IPS-18c (cell line): ENCODE measurements at regions not wholly inside any gene's neighbourhood (a gene's known extent, or its start where the extent isn't known, plus 50 kb on each side); places are given as distances from the start of the nearest gene placed in this dataset.
"Not testable (repeated sequence)": the region's sequence is repeated elsewhere in the genome, so short reads cannot be mapped to it uniquely, and the experiment has no call there.

Source experiments
- H3K4me3 ChIP-seq: 2 replicates; pipeline ENCODE4 v1.7.0; 2013; ENCODE audit warnings: low read depth, mild to moderate bottlenecking, low read length, moderate library complexity; ENCODE audit not compliant: insufficient read depth
- H3K9me3 ChIP-seq: one replicate; pipeline ENCODE4 v1.6.1; 2013; ENCODE audit warnings: mild to moderate bottlenecking, low read length, moderate library complexity; ENCODE audit not compliant: control insufficient read depth, insufficient read depth

DNA sequence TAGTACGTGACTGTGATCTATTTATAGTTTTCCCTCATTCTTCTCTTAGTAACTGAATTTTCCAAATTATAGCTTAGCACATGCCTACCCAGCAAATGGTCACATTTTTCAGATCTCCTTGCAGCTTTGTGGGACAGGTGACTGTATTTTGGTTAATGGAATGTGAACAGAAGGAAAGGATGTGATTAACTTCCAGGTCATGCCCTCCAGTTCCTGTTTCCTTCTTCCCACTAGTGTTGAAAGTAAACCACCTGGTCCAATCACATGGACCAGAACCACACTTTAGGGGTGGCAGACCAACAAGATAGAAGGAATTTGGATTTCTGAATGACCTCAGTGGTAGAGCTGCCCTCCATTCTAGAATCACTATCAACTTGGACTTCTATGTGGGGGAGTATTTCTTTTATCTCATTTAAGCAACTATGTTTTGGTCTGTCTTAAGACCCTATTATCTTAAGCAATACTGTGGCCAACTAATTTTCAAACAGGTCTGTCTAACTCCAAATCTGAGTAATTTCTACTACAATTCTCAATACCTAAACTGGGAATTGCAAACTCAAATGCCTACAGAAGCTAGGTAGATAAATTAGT lies 76.0 kb upstream of the TSC22D2 start:
- Histone ChIP-seq H3K9me3 (no peaks in the 10 kb centered on the region), H3K4me3 (no peak overlapping the region)

DNA sequence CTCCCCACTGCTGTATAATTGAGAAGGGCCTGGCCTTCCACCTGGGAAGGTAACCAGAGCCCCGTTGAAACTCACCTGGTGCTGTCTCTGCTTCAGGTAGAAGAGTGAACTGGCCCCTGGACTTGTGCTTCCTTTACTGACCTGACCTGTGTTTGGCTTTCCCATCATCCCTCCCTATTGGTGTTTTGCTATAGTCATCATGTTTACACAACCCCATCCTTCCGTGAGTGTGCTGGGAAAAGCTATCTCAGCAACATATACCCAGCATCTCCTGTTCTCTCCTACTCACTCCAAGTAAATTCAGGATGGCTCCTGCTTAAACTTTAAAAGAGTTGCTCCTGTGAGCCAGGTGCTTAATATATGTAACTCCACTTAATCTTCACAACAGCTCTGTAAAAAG lies 77.2 kb upstream of the TSC22D2 start:
- H3K9me3 ChIP-seq: no peaks in the 10 kb centered on the region
- H3K4me3 ChIP-seq: no peak overlapping the region

DNA sequence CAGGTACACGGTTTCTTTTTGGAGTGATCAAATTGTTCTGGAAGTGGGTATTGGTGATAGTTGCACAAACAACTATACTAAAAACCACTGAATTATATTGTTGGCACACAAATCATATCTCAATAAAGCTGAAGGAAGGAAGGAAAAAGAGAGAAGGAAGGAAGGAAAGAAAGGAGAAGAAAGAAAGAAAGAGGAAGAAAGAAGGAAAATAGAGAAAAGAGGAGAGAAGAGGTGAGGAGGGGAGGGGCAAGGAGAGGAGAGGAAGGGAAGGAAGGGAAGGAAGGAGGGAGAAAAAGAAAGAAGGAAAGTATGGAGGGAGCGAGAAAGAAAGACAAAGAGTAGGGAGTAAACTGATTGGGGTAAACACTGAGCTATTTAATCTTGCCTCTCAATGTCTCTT lies 77.9 kb upstream of the TSC22D2 start:
- Histone ChIP-seq H3K4me3 (no peak overlapping the region), H3K9me3 (no peaks in the 10 kb centered on the region)

DNA sequence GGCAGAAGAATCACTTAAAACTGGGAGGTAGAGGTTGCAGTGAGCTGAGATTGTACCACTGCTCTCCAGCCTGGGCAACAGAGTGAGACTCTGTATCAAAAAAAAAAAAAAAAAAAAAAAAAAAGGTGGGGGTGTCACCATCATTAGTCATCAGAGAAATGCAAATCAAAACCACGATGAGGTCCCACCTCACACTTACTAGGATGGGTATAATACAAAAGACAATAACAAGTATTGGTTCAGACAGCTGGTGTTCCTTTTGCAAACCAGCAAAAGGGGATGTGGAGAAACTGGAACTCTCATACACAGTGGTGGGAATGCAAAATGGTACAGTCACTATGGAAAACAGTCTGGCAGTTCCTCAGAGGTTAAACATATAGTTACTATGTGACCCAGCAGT lies 78.7 kb upstream of the TSC22D2 start:
- no peak overlapping the region for H3K4me3 ChIP-seq
- no peaks in the 10 kb centered on the region for H3K9me3 ChIP-seq

DNA sequence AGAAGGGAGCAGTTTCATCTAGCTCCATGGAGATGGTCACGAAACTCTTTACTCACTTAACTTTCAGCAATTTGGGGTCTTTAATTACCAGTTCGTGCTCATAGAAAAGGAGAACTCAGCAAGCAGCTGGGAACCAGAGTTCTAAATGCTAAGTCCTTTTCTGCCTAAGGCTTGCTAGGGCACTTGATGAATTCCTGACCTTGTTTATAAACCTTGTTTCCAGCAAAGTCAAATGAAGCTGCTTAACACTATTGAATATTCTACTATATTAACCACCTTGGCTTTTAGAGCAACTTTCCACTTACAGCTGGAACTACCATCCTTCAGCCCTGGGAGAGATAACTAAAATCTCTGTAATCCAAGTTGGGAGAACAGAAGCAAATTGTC lies 79.5 kb upstream of the TSC22D2 start:
- Histone ChIP-seq H3K4me3 (no peak overlapping the region), H3K9me3 (no peaks in the 10 kb centered on the region)

DNA sequence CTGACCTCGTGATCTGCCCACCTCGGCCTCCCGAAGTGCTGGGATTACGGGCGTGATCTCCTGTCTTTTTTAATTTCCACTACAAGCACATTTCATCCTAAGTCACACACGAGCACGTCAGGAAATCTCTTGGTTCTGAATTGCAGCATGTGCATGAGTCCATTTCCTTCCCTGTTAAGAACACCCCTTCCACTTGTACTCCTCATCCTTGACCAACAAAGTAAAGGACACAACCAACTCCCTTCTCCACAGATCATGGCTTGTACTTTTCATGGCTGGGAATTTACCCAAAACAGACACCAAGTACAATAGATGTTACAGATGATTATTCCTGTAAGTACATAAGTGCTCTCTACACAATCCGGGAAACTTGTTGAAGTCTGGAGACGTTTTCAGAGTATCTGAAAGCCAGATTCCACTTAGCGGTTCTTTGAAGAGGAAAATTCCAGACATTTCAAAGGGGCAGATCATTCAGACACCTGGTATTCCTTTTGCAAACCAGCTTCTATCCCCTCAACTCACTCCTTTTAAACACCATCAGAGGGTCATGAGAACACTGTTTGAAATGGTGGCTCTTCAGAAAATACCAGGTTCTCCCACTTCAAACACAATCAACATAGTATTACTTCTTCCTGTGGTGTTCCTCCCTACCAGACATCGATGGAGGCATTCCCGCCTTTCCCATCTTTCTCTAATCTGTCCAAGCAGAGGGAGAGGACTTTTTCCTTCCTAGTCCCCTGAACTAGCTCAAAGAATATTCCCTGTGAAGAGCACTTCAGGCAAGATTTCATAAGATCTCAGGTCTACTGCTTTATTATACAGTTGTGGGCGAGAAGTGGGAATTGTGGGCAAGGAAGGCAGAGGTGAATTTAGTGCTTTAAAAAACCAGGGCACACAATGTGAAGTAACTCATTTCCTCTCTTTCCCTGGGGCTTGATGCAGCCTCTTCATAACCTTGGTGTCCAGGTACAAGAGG lies 80.1 kb upstream of the TSC22D2 start:
- Histone ChIP-seq H3K4me3 (no peak overlapping the region), H3K9me3 (no peaks in the 10 kb centered on the region)

DNA sequence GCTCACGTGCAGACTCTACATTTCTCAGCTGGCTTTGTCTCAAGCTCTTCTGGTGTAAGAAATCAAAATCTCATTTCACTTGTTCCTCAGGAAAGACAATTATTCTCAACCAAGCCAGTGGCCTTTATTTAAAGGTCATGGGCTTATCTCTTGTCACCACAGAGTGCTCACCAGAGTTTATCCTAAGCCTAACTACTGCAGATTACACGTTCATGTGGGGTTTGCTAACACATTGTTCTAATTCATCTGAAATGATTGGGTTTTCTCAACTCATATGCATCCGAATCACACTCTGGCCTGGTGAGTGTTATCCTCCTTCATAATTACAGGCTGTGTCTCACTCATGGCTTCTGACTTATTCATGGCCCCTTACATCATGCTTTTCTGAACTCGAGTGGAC lies 83.3 kb upstream of the TSC22D2 start:
- no peaks in the 10 kb centered on the region for H3K9me3 ChIP-seq
- no peak overlapping the region for H3K4me3 ChIP-seq

DNA sequence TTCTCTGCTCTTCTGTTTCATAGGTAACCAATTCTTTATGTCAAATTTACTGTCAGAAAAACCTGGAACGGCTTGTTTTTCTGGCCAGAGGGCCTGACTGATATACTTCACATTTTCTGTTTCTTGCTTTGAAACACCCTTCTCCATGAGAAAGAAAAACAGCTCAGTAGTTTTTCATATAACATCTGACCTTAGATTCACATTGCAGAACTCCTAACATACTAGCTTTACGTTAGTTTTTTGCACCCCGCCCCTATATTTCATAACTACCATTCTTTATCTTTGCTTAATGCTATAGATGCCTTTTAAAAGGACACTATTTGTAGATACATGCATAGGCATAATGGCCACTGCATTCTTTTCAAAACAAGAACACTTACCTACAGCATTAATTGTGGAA lies 83.9 kb upstream of the TSC22D2 start:
- Histone ChIP-seq H3K4me3 (no peak overlapping the region), H3K9me3 (no peaks in the 10 kb centered on the region)

DNA sequence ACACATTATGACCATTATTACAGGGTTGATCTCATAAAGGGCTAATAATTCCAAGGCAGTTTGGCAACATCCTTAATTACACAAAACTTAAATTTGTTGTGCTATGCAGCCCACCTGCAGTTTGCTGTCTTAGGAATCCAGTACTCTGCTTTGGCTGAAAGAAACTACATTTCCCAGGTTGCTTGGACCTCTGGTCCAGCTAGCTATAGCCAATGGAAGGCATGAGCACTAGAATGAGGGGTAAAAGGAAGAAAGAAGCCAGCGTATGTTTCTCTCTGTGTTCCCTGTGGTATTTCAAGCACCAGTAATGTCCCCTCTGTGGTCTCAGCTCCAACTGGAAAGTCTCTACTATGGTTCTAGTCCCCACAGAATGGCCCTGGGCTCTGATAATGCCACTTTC lies 84.3 kb upstream of the TSC22D2 start:
- Histone ChIP-seq H3K9me3 (no peaks in the 10 kb centered on the region), H3K4me3 (no peak overlapping the region)

DNA sequence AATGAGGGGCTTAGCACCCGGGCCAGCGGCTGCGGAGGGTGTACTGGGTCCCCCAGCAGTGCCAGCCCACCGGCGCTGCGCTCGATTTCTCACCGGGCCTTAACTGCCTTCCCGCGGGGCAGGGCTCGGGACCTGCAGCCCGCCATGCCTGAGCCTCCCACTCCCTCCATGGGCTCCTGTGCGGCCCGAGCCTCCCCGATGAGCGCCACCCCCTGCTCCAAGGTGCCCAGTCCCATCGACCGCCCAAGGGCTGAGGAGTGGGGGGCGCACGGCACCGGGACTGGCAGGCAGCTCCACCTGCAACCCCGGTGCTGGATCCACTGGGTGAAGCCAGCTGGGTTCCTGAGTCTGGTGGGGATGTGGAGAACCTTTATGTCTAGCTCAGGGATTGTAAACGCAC lies 85.0 kb upstream of the TSC22D2 start:
- not testable (repeated sequence) for H3K4me3 ChIP-seq, H3K9me3 ChIP-seq

DNA sequence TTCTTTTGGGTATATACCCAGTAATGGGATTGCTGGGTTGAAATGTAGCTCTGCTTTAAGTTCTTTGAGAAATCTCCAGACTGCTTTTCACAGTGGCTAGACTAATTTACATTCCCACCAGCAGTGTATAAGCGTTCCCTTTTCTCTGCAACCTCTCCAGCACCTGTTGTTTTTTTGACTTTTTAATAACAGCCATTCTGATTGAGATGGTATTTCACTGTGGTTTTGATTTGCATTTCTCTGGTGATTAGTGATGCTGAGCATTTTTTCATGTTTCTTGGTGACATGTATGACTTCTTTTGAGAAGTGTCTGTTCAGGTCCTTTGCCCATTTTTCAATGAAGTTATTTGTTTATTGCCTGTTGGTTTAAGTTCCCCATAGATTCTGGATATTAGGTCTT lies 87.1 kb upstream of the TSC22D2 start:
- H3K9me3 ChIP-seq, H3K4me3 ChIP-seq: not testable (repeated sequence)

DNA sequence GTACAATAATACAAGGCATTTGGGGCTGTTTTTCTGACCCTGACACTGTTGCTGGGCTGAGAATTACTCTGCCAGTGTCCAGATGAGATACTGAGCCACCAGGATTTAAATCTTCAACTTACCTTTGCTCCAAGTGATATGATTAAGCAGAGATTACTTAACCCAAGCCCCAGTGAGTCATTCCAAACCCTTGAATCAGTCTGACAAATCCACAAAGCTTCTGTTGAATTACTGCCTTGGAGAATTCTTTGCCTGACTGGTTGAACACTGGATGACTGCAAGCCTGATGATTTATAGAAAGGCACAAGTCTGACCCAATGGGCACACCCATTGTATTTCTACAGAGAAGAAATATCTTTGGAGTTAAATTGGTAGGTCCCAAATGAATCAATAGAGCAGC lies 88.2 kb upstream of the TSC22D2 start:
- Histone ChIP-seq H3K9me3 (no peaks in the 10 kb centered on the region), H3K4me3 (no peak overlapping the region)

DNA sequence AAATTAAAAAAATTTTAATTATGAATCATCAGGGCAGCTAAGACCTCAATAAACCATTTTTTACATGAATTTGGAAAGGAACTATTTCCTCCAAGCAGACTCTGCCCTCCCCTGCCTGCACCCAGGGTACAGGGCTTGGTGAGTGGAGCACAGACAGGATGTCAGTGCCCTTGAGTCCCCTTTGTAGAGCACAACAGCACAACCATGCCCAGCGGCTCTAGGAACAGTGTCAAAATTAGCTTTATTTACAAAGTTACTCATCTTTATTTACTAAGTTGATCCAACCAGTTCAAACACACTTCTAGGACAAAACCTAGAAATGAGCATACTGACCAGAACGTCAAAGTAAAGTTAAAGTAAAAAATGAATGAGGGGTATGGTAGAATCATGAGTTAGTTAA lies 90.6 kb upstream of the TSC22D2 start:
- H3K4me3 ChIP-seq: no peak overlapping the region
- H3K9me3 ChIP-seq: no peaks in the 10 kb centered on the region

DNA sequence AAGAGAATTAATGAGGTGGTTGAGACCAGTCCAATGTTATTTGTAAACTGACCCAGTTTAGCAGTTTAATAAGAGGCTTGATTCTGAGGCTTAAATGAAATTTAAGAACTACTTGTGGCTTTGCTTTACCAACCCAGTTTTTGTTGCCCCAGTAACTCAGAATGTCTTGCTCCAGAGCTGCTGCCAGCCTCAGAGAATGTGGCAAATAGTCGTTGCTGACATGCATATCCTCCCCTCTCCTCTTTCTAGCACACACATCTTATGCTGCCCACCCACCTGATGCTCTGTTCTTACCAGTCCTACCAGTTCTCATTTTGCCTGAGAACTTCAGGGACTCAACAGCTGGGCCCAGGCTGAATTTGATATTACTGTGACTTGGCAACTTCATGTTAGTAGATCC lies 92.4 kb upstream of the TSC22D2 start:
- Histone ChIP-seq H3K4me3 (no peak overlapping the region), H3K9me3 (no peaks in the 10 kb centered on the region)

DNA sequence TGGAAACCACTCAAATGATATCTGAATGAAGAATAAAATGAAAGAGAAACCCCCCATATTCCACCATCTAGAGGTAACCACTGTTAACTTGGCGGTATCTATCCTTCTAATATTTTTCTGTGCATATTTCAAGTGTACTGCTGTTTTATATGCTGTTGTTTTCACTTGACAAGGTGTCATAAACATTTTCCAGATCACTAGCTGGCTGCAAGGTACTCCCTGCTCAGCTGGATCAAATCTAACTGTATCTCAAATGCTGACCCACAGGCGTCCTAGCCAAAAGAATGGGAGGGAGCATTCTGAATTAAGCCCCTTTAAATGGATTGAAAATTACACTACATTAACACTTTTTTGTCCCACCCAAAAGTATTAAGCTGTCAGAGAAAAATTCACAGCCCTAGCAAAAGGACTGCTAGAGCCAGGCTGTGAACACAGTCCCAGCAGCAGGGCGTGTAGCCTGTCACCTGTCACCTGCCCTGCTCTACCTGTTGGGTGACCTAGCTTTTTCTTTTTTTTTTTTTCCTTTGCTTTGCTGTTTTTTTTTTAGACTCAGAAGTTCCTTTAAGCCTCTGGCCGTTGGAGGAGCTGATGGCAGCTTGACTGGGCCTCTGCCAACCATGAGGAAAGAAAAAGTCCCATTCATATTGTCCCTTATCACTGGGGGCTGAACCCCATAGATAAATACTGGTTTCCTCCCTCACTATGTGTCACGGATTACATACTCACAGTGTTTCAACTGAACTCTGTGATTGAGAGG lies 93.7 kb upstream of the TSC22D2 start:
- no peak overlapping the region for H3K4me3 ChIP-seq
- H3K9me3 ChIP-seq: no peaks in the 10 kb centered on the region

DNA sequence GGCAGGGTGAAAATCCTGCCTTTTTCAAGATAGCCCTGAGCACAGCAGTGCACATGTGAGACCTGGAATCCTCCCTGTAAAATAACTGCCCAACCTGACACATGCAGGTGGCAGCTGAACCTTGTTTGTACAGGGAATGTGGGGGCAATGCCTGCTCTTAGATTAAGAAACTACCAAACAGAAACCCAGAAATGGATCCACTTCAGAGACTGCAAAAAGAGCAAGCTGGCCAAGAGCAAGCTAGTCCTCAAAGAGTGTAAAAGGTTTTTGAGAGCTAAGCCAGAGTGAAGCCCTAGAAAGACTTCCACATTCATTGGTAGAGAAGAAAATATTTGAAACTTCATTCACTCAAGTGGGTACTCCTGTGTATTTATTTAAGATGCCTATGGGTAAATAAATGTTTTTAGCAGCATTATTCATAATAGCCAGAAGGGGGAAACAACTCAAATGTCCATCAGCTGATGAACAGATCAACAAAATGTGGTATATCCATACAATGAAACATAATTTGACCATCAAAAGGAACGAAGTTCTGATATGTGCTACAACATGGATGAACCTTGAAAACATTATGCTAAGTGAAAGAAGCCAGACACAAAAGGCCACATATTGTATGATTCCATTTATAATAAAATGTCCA lies 96.0 kb upstream of the TSC22D2 start:
- no peaks in the 10 kb centered on the region for H3K9me3 ChIP-seq
- no peak overlapping the region for H3K4me3 ChIP-seq

DNA sequence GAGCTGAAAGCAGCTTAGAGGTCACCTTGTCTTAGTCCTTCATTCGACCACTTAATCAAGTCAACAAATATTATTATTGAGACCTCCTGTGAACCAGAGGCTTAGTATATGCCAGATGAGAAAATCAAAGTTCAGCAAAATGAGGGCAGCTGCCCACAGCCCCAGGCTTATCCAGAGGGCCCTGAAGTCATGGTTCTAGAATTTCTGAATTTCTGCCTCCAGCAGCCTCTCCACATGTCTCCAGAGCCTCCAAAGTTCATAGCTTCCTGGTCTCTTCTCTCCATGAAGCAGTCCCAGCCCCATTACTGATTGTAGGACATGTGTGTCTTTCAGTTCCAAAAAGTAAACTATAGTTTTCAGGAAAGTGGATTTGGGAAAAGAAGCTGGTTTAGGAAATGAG lies 96.9 kb upstream of the TSC22D2 start:
- no peak overlapping the region for H3K4me3 ChIP-seq
- no peaks in the 10 kb centered on the region for H3K9me3 ChIP-seq

DNA sequence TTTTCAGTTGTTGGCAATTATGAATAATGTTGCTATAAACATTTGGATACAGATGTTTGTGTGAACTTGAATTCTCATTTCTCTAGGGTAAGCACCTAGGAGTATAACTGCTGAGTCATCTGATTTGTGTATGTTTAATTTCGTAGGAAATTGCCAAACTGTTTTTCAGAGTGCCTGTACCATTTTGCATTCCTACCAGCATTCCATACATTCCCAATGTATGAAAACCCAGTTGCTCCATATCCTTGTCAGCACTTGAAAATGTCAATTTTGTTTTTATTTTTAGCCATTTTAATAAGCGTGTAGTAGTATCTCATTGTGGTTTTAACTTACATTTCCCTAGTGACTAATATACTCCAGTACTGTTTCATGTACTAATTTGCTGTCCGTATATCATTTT lies 98.5 kb upstream of the TSC22D2 start:
- H3K4me3 ChIP-seq: no peak overlapping the region
- no peaks in the 10 kb centered on the region for H3K9me3 ChIP-seq
